HG03139 (cell line): ENCODE measurements at regions not wholly inside any gene's neighbourhood (a gene's known extent, or its start where the extent isn't known, plus 50 kb on each side); places are given as distances from the start of the nearest gene placed in this dataset.

ENCODE experiments used
- ATAC-seq: cut with Tn5 transposase; IDR thresholded peaks from one replicate; pipeline ENCODE4 v1.9.1; 2021; ENCODE audit not compliant: unreplicated experiment

DNA sequence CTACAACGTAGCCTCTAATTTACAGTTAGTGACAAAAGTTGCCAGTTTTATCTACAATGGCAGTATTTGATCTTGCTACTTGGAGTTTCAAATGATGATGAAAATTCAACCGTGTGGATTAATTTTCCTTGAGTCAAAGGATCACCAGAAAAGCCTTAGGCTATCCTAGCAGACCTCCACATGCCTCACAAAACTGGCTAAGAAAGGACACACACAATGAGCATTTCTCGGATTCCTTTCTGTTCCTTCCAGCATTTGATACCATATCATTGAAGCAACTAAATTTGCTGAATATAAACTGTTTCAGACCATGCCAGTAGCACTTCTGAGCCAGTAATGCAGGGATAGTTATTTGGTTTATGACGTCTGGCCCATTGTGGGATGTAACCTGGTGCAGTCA, 587.4 kb upstream of the MDFIC2 start:
- no peak for ATAC-seq

DNA sequence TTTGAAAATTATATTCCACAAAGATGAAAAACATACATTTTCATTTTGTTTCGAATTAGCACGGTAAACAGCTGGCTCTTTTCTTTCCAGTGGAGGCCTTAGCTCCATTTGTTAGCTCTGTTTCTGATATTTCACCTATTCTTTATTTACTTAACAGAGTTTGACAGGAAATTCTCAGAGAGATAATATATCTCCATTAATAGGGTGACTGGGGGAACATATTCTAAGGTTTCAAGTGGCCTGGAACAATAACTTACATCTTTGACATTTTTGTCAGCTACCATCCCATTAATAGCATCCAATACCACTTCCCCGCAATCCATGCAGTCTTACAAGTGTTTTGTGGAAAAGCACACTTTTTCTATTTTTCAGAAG, 577.6 kb upstream of the MDFIC2 start:
- ATAC-seq: no peak

DNA sequence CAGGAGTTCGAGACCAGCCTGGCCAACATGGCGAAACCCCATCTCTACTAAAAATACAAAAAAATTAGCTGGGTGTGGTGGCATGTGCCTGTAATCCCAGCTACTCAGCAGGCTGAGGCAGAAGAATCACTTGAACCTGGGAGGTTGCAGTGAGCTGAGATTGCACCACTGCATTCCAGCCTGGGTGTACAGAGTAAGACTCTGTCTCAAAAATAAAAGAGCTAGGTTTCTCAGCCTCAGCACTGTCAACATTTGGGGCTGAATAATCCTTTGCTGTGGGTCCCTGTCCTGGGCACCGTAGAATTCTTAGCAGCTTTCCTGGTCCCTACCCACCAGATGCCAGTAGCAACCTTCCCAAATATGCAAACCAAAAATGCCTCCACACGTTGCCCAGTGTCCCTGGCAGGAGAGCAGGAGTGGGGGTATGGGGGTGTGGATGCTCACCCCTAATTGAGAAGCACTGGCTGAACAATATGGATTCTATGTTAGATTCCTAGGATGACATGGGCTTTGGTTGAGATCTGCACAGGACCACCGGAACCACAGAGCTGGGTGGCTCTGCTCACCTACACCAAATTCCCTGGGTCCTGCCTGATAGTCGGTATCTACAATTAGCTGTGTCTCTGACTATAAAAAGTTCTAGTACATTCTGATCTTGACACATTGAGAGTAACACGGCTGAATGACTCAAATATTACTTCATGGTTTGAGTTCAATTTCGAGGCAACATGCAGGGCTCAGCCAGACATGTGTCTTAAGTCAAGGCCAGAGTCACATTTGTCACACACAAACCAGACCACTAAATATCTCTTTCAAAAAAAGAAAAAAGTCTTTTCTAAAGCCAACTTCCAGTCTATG, 577.0 kb upstream of the MDFIC2 start:
- ATAC-seq: no peak

DNA sequence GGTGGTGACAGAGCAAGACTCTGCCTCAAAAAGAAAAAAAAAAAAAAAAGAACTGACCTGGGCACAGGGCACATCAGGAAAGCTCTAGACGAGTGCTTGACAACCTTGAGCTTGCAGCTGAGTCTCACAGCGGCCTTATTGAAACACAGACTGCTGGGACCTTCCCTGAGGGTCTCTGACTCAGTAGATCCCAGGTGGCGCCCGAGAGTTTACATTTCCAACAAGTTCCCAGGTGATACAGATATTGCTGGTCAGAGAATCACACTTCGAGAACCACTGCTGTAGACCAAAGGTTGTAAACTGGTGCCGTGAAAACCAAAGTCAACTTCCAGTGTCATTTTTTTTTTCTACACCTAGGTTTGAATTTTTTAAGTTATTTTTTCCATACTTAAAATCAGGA, 573.2 kb upstream of the MDFIC2 start:
- ATAC-seq: no peak

DNA sequence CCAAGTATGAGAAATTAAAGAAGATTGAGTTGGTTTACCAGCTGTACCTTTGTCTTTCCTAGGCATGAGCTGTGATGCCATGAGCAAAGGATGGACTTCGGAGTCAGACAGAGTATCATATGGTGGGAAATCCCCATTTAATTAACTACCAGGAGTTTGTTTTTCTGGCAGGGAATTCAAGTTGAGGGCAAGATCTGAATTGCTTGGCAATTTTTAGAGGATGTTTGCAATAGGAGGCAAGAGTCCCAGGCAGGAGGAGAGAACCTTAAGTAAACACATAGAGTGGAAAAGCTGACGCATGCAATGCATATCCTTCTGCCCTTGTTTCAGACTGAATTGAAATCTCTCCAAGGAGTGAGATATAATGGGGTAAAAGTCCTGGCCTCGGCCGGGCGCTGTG, 569.7 kb upstream of the MDFIC2 start:
- no peak for ATAC-seq

DNA sequence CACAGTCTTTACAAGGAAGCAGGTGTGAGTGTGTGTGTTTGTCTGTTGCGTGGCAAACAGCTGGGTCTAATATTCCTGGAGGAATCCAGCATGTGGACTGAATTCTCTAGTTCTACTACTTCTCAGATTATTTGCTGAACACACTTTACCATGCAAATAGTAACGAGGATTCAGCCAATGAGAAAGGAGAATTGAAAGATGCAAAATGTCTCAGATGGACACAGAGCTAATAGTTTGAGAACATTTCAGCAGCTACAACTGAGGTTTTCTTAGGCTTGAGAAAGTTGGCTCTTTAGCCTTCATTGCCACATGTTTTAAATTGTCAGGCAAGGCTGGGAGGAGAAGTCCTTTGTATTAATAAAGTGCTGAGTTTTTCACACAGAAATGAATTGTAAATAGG, 568.0 kb upstream of the MDFIC2 start:
- no peak for ATAC-seq

DNA sequence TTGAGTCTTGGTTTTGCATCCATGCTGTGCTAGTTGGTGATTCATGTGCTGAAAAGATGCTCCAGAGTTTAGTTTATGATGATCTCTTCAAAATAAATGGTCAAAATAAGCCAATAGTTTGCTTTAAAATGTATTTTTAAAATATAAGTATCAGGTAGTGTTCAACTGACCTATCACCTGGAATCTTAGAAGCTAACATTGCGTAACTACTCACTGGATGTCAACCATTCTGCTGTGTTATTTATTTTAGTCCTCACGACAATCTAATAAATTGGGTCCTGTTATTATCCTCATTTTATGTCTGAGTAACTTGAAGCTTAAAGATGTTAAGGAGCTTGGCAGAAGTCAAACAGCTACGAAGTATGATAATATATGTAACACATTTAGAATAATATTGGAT, 563.7 kb upstream of the MDFIC2 start:
- ATAC-seq: no peak

DNA sequence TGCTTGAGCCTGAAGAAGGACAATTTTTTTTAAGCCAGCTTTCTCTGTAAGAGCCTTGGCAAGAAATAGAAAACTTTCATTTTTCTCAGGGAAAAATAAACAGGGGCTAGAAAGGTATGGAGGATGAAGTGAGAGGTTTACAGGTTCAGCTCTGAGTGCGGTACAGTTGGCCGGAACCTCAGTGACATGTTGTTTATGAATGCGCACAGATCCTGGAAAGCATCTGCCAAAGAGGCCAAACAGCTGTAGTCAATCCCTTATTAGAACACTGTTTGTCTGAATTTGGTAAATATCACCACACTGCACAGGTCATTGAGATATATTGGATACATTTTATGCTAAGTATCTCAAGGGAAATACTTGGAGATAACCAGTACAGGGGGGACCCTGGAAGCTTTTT, 561.8 kb upstream of the MDFIC2 start:
- no peak for ATAC-seq

DNA sequence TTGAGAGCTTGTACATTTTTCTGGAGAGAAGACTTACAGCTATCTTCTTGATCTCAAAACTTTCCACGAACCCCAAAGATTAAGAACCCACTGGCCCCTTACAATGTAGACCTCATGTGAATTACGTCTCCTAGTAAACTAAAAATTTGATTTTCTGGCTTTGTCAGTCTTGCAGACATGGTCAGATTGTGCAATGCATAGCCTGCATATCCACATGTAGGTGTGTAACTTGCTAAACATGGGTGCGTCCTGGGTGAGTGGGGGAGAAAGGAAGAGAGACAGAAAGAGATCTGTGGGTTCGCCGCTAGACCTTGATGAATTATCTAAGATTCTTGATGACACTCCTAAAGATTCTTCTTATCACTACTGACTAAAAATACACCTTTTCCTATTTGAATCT, 561.2 kb upstream of the MDFIC2 start:
- no peak for ATAC-seq

DNA sequence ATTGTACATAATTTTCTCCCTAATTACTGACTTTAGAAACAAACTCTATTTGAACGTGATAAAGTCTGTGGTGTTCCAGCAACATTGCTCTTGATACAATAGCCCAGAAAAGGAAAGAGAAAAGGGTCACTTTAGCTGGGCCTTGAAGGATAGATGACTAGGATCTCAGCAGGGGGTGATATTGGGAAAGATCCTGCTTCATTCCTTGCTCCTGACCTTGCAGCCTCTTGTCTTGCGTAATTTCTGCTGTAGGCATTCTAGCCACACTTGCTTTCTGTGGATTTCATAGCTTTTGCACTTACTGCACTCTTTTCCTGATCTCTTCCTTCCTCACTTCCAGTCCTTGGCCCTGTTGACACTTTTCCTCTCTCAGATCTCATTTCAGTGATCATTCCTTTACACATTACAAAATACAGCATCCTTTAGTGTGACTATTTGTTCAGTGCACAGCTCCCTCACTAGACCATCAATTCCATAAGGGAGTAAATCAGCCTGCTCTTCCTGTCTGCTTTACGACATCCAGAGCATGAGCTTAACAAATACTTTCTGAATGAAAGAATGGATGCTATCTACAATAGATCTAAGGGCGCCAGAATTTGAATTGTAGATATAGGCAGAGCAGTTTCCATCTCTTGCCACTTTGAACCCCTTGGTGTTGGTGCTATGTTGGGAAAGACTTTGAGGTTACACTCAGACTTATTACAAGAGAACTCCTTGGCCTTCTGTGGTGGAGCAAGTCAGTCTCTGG, 559.6 kb upstream of the MDFIC2 start:
- no peak for ATAC-seq

DNA sequence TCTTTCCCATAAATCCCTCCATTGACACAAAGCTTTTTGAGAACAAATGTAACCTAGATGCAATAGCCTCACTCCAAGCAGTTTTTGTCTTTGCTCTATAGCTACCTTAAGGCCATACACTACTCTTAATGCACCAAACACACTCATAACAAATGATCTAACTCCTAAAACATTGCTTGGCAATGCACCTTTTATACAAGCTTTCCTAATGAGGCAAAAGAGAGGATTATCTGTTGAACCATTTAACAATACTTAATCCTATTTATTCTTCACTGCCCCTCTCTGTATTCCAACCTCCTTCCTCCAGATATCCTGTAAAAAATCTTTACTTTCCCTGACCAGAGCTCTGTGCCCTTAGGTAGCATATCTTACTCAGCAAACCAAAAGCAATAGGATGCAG, 558.1 kb upstream of the MDFIC2 start:
- no peak for ATAC-seq

DNA sequence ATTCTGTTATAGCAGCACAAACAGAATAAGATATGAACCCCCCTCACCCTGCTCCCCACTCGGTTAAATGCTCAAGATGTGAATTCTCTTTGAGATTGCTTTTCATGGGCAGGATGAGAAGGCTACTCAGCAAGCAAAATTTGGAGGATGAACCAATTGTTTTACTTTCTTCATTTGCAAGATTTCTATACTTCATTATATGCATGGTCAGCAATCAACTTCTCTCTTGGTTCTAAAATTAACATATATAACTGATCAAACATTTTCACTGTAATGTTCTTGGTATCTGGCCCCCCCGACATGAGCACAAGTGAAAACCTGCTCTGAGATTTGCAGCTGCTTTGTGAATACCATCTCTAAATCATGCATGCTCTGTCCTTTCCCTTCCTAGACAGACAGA, 556.1 kb upstream of the MDFIC2 start:
- no peak for ATAC-seq

DNA sequence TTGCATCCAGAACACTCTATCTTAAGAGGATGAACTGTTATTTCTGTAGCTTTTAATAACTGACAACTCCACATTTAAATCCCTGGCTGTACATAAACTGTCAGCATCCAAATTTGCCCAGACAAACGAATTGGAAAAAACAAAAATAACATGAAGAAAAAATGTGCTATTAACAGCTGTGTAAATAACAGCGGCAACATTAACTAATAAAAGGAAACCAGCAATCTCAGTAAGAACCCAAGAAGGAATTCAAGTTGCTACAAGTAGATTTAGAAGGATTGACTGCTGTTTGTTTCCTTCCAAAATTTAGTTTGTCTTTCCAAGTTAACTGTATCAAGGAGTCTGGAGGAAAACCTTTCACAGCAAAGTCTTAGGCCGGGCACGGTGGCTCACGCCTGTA, 550.6 kb upstream of the MDFIC2 start:
- ATAC-seq: no peak

DNA sequence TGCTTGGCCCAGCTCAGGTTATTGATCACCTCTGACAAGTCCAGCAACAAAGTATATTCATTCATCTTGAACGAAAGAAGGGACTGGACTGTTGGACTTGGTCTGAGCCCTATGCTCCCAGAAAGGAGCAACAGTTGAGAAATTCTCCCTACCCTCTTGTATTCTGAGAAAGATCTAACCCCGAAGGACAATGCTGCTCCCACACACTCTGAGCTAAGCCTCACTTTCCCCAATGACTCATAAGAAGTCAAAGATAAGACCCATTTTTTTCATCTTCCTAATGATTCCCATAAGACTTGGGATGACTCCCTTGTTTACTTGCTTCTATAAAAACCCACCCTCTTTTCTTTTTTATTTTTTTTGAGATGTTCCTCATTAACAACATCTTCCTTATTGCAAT, 549.4 kb upstream of the MDFIC2 start:
- ATAC-seq: no peak

DNA sequence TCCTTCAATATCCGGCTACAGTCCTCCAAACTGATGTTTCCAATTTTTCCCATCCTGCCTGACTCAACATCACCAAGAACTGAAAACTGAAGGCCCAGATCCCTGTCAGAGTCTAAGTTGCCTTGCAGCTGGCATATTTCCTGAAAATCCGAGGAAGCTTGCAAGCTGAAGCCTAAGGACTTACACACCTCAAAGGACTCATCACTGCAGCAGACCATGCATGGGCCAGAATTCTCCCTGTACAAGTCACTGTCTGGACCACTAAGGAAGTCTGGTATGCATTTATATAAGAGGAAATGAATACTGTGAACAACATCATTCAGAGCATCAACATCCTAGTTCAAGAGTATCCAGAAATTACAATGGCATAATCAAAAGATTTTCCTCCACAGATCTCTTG, 548.8 kb upstream of the MDFIC2 start:
- no peak for ATAC-seq

DNA sequence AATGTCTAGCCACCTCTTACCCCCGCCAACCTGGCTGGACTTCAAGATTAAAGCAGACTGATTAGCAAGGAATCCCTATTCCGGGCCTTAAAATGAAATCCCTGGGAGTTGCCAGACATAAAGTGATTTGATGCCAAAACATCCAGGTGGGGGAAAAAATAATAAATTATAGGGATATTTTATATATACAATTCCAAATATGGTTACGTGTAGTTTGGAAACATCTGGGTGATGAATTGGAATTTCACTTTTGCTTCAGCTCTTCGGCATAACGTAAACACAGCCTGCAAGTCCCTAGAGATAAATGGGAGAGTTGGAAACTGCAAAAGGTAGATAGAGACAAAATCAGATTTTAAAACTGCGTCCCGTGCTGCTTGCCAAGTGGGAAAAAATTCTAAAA, 545.5 kb upstream of the MDFIC2 start:
- ATAC-seq: no peak

DNA sequence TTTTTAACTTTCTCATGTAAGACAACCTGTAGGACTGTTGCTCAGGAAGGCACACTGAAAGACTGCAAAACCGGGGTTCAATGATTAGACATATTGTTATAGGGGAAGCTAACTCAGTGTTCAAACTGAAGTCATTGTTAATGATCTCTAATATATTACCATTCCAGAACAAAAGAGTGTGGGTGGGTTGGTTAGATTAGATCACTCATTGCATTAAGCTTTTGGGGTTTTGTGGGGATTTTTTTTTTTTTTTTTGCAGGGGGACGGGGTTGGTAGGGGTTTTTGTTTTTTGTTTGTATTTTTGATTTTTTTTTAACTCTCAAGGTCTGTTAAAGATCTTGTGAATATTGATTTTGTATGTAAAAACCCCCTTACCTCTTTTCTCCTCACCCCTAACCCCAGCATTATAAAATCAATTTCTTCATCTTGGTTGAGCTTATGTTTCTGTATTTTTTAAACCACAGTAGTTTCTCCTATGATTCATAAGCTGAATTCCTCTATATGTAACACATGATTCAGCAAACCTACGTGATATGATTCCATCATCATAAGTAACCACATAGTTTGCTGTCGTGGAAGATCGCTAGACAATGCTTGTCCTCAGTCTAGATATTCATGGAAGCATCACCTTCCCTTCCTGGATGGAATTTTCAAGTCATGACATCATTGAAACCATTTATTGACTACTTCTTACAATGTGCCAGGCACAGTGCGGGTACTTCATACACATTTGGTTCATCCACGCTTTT, 544.1 kb upstream of the MDFIC2 start:
- ATAC-seq: peak; percentile 73

DNA sequence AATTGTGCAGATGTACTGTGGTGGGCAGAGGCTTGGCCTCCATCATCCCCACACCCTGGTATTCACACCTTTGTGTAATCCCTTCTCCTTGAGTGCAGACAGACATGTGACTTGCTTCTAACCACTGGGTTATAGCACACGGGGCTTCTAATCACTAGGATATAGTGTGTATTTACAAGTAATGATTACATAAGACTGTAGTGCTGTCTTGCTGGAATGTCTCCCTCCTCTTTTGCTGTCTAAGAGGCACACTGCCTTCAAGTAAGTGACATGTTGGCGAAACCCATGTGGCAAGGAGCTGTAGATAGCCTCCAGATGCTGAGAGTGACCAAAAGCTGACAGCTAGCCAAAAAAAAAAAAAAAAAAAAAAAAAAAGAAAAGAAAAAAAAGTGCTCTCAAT, 542.7 kb upstream of the MDFIC2 start:
- ATAC-seq: no peak

DNA sequence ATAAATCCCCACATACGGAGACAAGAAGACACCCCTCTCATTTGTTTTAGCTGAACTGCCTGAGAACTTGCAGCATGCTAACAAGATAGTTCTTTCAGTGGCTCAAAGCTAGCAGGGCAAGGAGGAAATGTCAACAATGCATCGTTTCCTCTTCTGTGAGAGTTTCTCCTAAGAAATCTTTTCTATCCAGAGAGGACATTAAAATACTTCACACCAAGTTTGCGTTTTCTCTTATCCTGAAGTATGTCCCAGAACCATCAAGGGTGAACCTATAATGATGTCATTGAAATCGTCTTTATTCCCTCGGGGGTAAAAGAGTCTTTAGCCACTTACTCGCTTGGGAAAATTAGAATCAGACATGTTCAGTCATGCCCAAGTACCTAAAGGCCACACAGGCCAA, 541.7 kb upstream of the MDFIC2 start:
- ATAC-seq: no peak

DNA sequence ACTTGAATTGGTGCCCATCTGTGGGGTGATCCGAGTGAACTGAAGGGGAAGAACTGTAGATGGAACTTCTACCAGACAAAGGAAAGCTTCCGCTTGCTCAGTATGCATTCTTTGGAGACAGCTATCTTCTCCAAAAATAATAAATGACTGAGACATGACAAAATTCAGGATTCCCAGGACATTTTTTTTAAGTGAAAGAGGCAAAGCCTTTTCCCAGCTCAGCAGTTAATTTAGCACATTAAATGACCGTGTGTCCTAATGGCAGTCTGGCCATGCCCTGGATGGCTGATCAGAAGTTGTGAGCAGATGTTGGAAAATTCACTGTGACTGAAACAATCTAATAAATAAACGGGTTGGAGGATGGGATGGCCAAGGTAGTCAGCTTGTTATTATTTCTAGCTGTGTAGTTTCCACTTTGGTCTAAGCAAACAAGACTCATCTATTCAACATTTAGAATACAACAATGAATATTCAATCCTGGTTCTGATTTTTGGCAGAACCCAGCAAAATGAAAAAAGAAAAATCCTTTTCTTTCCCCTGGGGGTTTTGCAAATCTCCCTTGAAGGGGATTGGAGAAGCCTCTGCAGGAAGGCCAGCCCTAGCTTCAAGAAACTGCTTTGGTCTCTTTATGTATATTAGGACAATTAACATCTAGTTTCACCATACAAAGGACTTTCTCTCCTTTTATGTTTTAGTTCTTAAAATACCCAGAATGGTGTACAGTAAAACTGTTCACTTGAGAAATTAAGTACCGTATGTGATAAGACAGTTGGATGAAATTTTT, 540.9 kb upstream of the MDFIC2 start:
- ATAC-seq: no peak
